Activated CD8-positive, alpha-beta T cell treated with anti-CD3 and anti-CD28 coated beads for 36 hours (primary cell): ENCODE measurements at regions not wholly inside any gene's neighbourhood (a gene's known extent, or its start where the extent isn't known, plus 50 kb on each side); places are given as distances from the start of the nearest gene placed in this dataset.

Source experiments
- ATAC-seq: fragments of 200-7000 bp; cut with Tn5 transposase; one replicate; pipeline ENCODE4 v1.10.0; 2021; ENCODE audit warnings: mild to moderate bottlenecking, moderate library complexity
- CTCF ChIA-PET: fragments of 350-600 bp; sonication (Branson Sonifier 250); formaldehyde crosslinking; loops from one replicate; lab custom pipeline; 2021; ENCODE audit warnings: antibody characterized with exemption; lab: Charles Lee
- POLR2A ChIA-PET: fragments of 350-600 bp; sonication (Branson Sonifier 250); formaldehyde crosslinking; loops from one replicate; lab custom pipeline; 2021; ENCODE audit warnings: antibody characterized with exemption; lab: Charles Lee
- DNase-seq: peaks from one replicate; pipeline ENCODE4 v3.0.0-alpha.2; 2020
- H3K27ac Mint-ChIP-seq: one replicate; pipeline ENCODE4 v1.8.0; 2021; ENCODE audit warnings: mild to moderate bottlenecking, mixed read lengths
- H3K27me3 Mint-ChIP-seq: one replicate; pipeline ENCODE4 v1.8.0; 2021; ENCODE audit warnings: mixed read lengths
- H3K36me3 Mint-ChIP-seq: one replicate; pipeline ENCODE4 v1.8.0; 2021; ENCODE audit warnings: low read depth, mixed read lengths
- H3K4me1 Mint-ChIP-seq: one replicate; pipeline ENCODE4 v1.8.0; 2021; ENCODE audit warnings: low read depth, mixed read lengths
- H3K4me3 Mint-ChIP-seq: one replicate; pipeline ENCODE4 v1.8.0; 2021; ENCODE audit warnings: mild to moderate bottlenecking, moderate library complexity, mixed read lengths
- H3K9me3 Mint-ChIP-seq: one replicate; pipeline ENCODE4 v1.8.0; 2021; ENCODE audit warnings: mixed read lengths
- intact Hi-C: fragments of 100-400 bp; cut with micrococcal nuclease; formaldehyde crosslinking; loops from one replicate; pipeline ENCODE4 v1.10.0; 2022
- TF ChIP-seq, protein P1 (sequence below): fragments of 200-600 bp; IDR thresholded peaks from one replicate; pipeline ENCODE4 v1.8.0; 2022; ENCODE audit warnings: antibody characterized with exemption, mild to moderate bottlenecking

DNA sequence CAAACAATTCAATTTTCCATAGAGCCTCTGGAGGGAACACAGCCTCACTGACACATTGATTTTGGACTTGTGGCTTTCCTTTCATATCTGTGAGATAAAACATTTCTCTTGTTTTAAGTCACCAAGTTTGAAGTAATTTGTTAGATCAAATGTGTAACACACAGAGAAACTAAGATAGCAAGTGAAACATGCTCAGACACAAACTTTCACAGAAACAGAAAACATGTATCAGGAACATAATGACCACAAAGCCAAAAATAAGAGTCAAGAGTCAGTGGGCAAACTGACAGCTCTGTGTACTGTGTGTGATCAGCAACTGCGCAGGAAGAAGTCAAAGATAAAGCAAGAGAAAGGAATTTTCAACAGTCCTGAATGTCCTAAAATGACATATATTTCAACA is 1237.5 kb downstream of the AMY1C start:
- ChIA-PET POLR2A (no interaction called here), CTCF (interaction anchor here (0.8 kb wide), 1 partner anchor 111 kb away, joined by 3 read pairs; no protein-coding TSS in a partner anchor)
- no peak overlapping the region for H3K27ac Mint-ChIP-seq
- peaks cover 20% of the 10 kb centered on the region for H3K9me3 Mint-ChIP-seq
- H3K36me3 Mint-ChIP-seq: no peaks in the 10 kb centered on the region
- no peak for ATAC-seq
- DNase-seq: no peak
- no peaks in the 10 kb centered on the region for H3K27me3 Mint-ChIP-seq
- intact Hi-C loops: no loop called here
- TF ChIP-seq, protein P1, sequence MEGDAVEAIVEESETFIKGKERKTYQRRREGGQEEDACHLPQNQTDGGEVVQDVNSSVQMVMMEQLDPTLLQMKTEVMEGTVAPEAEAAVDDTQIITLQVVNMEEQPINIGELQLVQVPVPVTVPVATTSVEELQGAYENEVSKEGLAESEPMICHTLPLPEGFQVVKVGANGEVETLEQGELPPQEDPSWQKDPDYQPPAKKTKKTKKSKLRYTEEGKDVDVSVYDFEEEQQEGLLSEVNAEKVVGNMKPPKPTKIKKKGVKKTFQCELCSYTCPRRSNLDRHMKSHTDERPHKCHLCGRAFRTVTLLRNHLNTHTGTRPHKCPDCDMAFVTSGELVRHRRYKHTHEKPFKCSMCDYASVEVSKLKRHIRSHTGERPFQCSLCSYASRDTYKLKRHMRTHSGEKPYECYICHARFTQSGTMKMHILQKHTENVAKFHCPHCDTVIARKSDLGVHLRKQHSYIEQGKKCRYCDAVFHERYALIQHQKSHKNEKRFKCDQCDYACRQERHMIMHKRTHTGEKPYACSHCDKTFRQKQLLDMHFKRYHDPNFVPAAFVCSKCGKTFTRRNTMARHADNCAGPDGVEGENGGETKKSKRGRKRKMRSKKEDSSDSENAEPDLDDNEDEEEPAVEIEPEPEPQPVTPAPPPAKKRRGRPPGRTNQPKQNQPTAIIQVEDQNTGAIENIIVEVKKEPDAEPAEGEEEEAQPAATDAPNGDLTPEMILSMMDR: no peak
- H3K4me3 Mint-ChIP-seq: no peak overlapping the region
- no peaks in the 10 kb centered on the region for H3K4me1 Mint-ChIP-seq

DNA sequence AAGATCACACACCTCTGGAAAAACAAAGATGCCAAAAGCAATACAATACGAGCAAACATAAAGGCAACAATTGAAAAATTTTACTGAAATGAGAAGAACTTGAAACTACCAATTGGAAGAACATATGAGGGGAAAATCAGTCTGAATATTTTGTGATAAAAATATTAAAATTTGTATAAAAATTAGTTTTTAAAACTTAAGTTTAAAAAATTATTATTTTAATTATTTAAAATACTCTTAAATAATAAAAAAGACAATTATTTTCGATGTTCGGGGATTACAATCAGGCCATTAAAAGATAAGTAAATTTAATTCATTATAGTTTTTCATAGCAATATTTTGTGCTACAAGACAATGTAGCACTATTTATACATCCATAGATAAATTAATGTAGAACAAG is 1239.3 kb downstream of the AMY1C start:
- POLR2A ChIA-PET: no interaction called here
- Mint-ChIP-seq H3K4me3 (no peak overlapping the region), H3K4me1 (no peaks in the 10 kb centered on the region), H3K9me3 (peaks cover 18% of the 10 kb centered on the region), H3K27me3 (no peaks in the 10 kb centered on the region), H3K27ac (no peak overlapping the region), H3K36me3 (no peaks in the 10 kb centered on the region)
- ATAC-seq (no peak), DNase-seq (no peak)
- TF ChIP-seq, protein P1: no peak
- intact Hi-C loops: no loop called here
- CTCF ChIA-PET: no interaction called here

- no peak overlapping the region for H3K27ac Mint-ChIP-seq
- H3K4me1 Mint-ChIP-seq: no peaks in the 10 kb centered on the region
- ChIA-PET POLR2A (no interaction called here), CTCF (no interaction called here)
- no peak for DNase-seq
- intact Hi-C loops: no loop called here
- H3K9me3 Mint-ChIP-seq: peaks cover 12% of the 10 kb centered on the region
- TF ChIP-seq, protein P1: no peak
- no peak for ATAC-seq
- no peaks in the 10 kb centered on the region for H3K36me3 Mint-ChIP-seq
- H3K4me3 Mint-ChIP-seq: no peak overlapping the region
- no peaks in the 10 kb centered on the region for H3K27me3 Mint-ChIP-seq
Measured at GRCh38 chr1:104991702-104992101, 1242.0 kb downstream of the AMY1C start.

DNA sequence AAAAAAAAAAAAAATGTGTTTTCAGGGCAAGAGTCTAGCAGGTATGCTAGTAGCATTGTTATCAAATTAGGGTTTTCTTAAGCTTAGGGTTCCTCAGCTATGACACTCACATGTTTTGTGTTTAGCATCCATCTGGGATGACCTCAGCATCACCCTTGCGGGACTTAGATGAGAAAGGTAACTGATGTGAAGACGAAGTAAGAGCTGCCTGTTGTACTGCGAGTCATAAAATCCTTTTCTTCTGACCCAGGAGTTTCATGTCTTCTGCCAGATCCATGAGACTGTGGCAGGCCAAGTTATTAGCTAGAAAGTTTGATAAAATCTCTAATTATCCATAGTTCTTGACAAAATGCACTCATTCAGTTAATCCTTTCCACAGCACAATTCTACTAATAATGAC is 1251.1 kb downstream of the AMY1C start:
- Mint-ChIP-seq H3K4me1 (no peaks in the 10 kb centered on the region), H3K27me3 (no peaks in the 10 kb centered on the region), H3K27ac (no peak overlapping the region), H3K36me3 (no peaks in the 10 kb centered on the region), H3K4me3 (no peak overlapping the region), H3K9me3 (peaks cover 4% of the 10 kb centered on the region)
- TF ChIP-seq, protein P1: no peak
- DNase-seq (no peak), ATAC-seq (no peak)
- intact Hi-C loops: no loop called here
- POLR2A ChIA-PET: no interaction called here
- CTCF ChIA-PET: no interaction called here

DNA sequence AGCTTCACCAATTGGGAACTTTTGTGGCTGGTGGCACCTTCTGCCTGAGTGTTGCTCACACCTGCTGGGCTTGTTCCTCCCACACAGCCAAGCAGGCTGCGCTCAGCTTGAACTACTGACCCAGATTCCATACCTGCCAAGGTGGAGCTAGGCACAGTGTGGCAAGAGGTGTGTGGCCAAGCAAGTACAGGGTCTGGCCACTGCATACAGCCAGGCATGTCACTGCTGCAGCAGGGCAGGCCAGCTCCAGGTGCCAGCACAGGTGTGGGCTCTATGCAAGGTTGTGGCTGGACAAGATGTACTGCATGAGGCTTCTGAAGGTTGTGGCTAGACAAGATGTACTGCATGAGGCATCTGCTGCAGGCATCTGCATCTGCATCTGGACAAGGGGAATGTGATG is 1254.8 kb downstream of the AMY1C start:
- TF ChIP-seq, protein P1: no peak
- Mint-ChIP-seq H3K27ac (no peak overlapping the region), H3K4me1 (no peaks in the 10 kb centered on the region), H3K4me3 (no peak overlapping the region), H3K27me3 (no peaks in the 10 kb centered on the region), H3K9me3 (peaks cover 7% of the 10 kb centered on the region), H3K36me3 (no peaks in the 10 kb centered on the region)
- CTCF ChIA-PET: no interaction called here
- intact Hi-C loops: no loop called here
- POLR2A ChIA-PET: no interaction called here
- DNase-seq (no peak), ATAC-seq (no peak)
